Neural cell (in vitro differentiated cells): ENCODE measurements at regions not wholly inside any gene's neighbourhood (a gene's known extent, or its start where the extent isn't known, plus 50 kb on each side); places are given as distances from the start of the nearest gene placed in this dataset.

Experiments
- H2AFZ ChIP-seq: fragments of 200-600, 300-800 bp; sonication (generic), shearing (Covaris generic); 2 replicates; pipeline ENCODE4 v1.6.0; 2014; ENCODE audit warnings: low read depth, mild to moderate bottlenecking, antibody characterized with exemption, low read length, moderate library complexity
- H3F3A ChIP-seq: fragments of 200-600 bp; shearing (Covaris generic); 2 replicates; pipeline ENCODE4 v1.6.1; 2016; ENCODE audit warnings: mild to moderate bottlenecking, moderate library complexity, mixed read lengths, antibody characterized with exemption, low read length; ENCODE audit not compliant: insufficient read depth, poor library complexity, severe bottlenecking
- H3K27ac ChIP-seq: fragments of 200-600, 300-800 bp; sonication (generic), shearing (Covaris generic); 2 replicates; pipeline ENCODE4 v1.5.1; 2014; ENCODE audit warnings: mild to moderate bottlenecking, low read length, moderate library complexity
- H3K27me3 ChIP-seq: fragments of 300-800, 200-600 bp; sonication (generic), shearing (Covaris generic); 2 replicates; pipeline ENCODE4 v1.6.0; 2014; ENCODE audit warnings: mild to moderate bottlenecking, low read depth, low read length, moderate library complexity; ENCODE audit not compliant: insufficient read depth
- H3K36me3 ChIP-seq: fragments of 300-800, 200-600 bp; sonication (generic), shearing (Covaris generic); 2 replicates; pipeline ENCODE4 v1.5.1; 2014; ENCODE audit warnings: mild to moderate bottlenecking, antibody characterized with exemption, low read length, moderate library complexity; ENCODE audit not compliant: insufficient read depth
- H3K4me2 ChIP-seq: fragments of 300-800, 200-600 bp; sonication (generic), shearing (Covaris generic); 2 replicates; pipeline ENCODE4 v1.6.0; 2014; ENCODE audit warnings: mild to moderate bottlenecking, low read length
- H3K4me3 ChIP-seq: fragments of 300-800, 200-600 bp; sonication (generic), shearing (Covaris generic); 2 replicates; pipeline ENCODE4 v1.5.1; 2014; ENCODE audit warnings: mild to moderate bottlenecking, low read length, moderate library complexity
- H3K79me2 ChIP-seq: fragments of 200-600 bp; shearing (Covaris generic); replicated peaks from 2 replicates; pipeline ENCODE4 v1.6.0; 2014; ENCODE audit warnings: mild to moderate bottlenecking, low read length, moderate library complexity; ENCODE audit not compliant: insufficient read depth
- H3K9ac ChIP-seq: fragments of 300-800, 200-600 bp; sonication (generic), shearing (Covaris generic); 2 replicates; pipeline ENCODE4 v1.6.1; 2016; ENCODE audit warnings: mild to moderate bottlenecking, low read length, mixed read lengths
- H3K9me2 ChIP-seq: fragments of 200-600 bp; shearing (Covaris generic); 2 replicates; pipeline ENCODE4 v1.6.1; 2016; ENCODE audit warnings: mild to moderate bottlenecking, low read length, mixed read lengths; ENCODE audit not compliant: insufficient read depth
- H3K9me3 ChIP-seq: fragments of 200-600, 300-800 bp; sonication (generic), shearing (Covaris generic); 2 replicates; pipeline ENCODE4 v1.6.1; 2016; ENCODE audit warnings: mild to moderate bottlenecking, mixed run types, low read length, moderate library complexity, mixed read lengths
- H4K20me1 ChIP-seq: fragments of 200-600 bp; shearing (Covaris generic); 2 replicates; pipeline ENCODE4 v1.6.1; 2016; ENCODE audit warnings: mild to moderate bottlenecking, mixed run types; ENCODE audit not compliant: insufficient read depth
- CTCF ChIP-seq: fragments of 450-650 bp; IDR thresholded peaks from 2 replicates; pipeline ENCODE4 v1.5.1; 2014; ENCODE audit warnings: antibody characterized with exemption, mild to moderate bottlenecking, moderate library complexity; ENCODE audit not compliant: poor library complexity, severe bottlenecking
- EP300 ChIP-seq: fragments of 450-650 bp; conservative IDR thresholded peaks from 2 replicates; pipeline ENCODE4 v1.6.1; 2014; ENCODE audit warnings: antibody characterized with exemption, mild to moderate bottlenecking, moderate library complexity; ENCODE audit not compliant: poor library complexity, severe bottlenecking
- EZH2 ChIP-seq: fragments of 200-600, 300-800 bp; shearing (Covaris generic), sonication (generic); IDR thresholded peaks from 2 replicates; pipeline ENCODE4 v1.6.1; 2014; ENCODE audit warnings: antibody characterized with exemption, low read length, borderline replicate concordance, mild to moderate bottlenecking; ENCODE audit not compliant: insufficient read depth, poor library complexity, severe bottlenecking
- MXI1 ChIP-seq: fragments of 450-650 bp; conservative IDR thresholded peaks from 2 replicates; pipeline ENCODE4 v1.6.1; 2014; ENCODE audit warnings: antibody characterized with exemption, mild to moderate bottlenecking; ENCODE audit not compliant: poor library complexity, severe bottlenecking
- POLR2AphosphoS5 ChIP-seq: IDR thresholded peaks from 2 replicates; pipeline ENCODE4 v1.6.1; 2012
- RAD21 ChIP-seq: fragments of 450-650 bp; conservative IDR thresholded peaks from 2 replicates; pipeline ENCODE4 v1.6.1; 2014; ENCODE audit warnings: antibody characterized with exemption, mild to moderate bottlenecking, moderate library complexity
- REST ChIP-seq: IDR thresholded peaks from 2 replicates; pipeline ENCODE4 v1.6.1; 2012; ENCODE audit warnings: borderline replicate concordance
- SMC3 ChIP-seq: fragments of 450-650 bp; conservative IDR thresholded peaks from 2 replicates; pipeline ENCODE4 v1.6.1; 2014; ENCODE audit warnings: antibody characterized with exemption, mild to moderate bottlenecking, moderate library complexity; ENCODE audit not compliant: poor library complexity
- TAF1 ChIP-seq: IDR thresholded peaks from 2 replicates; pipeline ENCODE4 v1.6.1; 2012; ENCODE audit warnings: low read depth

DNA sequence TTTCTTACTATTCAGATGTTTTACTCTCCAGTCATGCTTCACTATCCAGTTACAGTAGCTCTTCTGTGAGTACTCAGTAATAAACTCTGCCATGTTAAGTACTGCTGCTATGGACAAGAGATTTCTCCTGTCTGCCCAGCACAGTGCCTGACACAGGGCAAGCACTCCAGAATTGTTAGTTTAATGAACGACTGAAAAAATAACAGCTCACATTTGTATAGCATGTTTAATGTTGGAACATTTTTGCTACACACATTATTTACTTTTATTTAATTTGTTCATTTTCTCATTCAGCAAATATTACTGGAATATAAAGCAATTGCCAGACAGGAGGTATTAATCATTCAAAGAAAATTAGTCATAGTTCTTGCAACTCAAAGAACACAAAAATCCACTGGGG lies 142.6 kb upstream of the HMGN3 start:
- H3K36me3 ChIP-seq, result no peaks in the 10 kb centered on the region
- H3K4me2 ChIP-seq, result no peak overlapping the region
- H3K79me2 ChIP-seq, result no peaks in the 10 kb centered on the region
- H3K27ac ChIP-seq, result peak overlapping the region; percentile 63
- H3K4me3 ChIP-seq, result no peak overlapping the region
- no peak for TF ChIP-seq CTCF
- TF ChIP-seq POLR2AphosphoS5, result no peak
- TF ChIP-seq EP300, result no peak
- no peak for TF ChIP-seq SMC3
- TF ChIP-seq MXI1, result no peak
- no peak for TF ChIP-seq EZH2
- TF ChIP-seq RAD21, result no peak
- no peak for TF ChIP-seq REST
- TF ChIP-seq TAF1, result no peak
- H3K9me2 ChIP-seq, result no peaks in the 10 kb centered on the region
- H4K20me1 ChIP-seq, result no peaks in the 10 kb centered on the region
- H3K9ac ChIP-seq, result no peak overlapping the region
- no peaks in the 10 kb centered on the region for H3F3A ChIP-seq
- no peaks in the 10 kb centered on the region for H3K9me3 ChIP-seq
- H2AFZ ChIP-seq, result no peak overlapping the region
- H3K27me3 ChIP-seq, result no peaks in the 10 kb centered on the region

GRCh38 chr6:79375635-79376337 lies 141.3 kb upstream of the HMGN3 start:
- Histone ChIP-seq H3K4me3 (peak overlapping the region; percentile 0), H2AFZ (no peak overlapping the region), H3F3A (no peaks in the 10 kb centered on the region), H4K20me1 (no peaks in the 10 kb centered on the region), H3K36me3 (no peaks in the 10 kb centered on the region), H3K27ac (peak overlapping the region; percentile 63), H3K79me2 (no peaks in the 10 kb centered on the region), H3K9me3 (no peaks in the 10 kb centered on the region), H3K9me2 (no peaks in the 10 kb centered on the region), H3K4me2 (no peak overlapping the region), H3K9ac (no peak overlapping the region), H3K27me3 (no peaks in the 10 kb centered on the region)
- TF ChIP-seq REST (peak; percentile 58), MXI1 (no peak), RAD21 (peak; percentile 30), POLR2AphosphoS5 (peak; percentile 84), TAF1 (no peak), SMC3 (peak; percentile 12), EP300 (peak; percentile 88), EZH2 (no peak), CTCF (no peak)
